Retina (tissue), 1 donor: ENCODE measurements at regions not wholly inside any gene's neighbourhood (a gene's known extent, or its start where the extent isn't known, plus 50 kb on each side); places are given as distances from the start of the nearest gene placed in this dataset.
"Not testable (repeated sequence)": the region's sequence is repeated elsewhere in the genome, so short reads cannot be mapped to it uniquely, and the experiment has no call there.

ENCODE experiments used
- DNase-seq: peaks from one replicate; pipeline ENCODE4 v3.0.0-alpha.2; 2016

- no peak for DNase-seq
Measured at GRCh38 chr13:79966059-79966458, 374.9 kb downstream of the SPRY2 start.

DNA sequence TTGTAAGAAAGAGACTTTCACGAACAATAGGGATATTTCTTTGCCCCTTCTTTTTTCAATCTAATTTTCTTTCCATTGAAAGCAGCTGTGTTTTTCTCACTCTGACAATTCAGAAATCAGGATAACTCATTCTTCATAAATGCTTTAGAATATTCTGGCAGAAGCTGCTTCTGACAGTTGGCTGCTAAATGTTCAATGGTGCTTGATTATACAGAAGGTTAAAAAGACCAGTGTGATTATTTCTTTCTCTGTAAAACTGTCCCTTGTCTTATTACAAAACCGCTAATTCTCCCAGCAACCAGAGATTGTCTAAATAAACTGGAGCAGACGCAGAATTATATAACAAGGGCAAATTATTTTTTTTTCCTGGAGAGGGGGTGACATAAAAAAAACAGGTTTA, 394.4 kb downstream of the SPRY2 start:
- DNase-seq, result no peak

DNA sequence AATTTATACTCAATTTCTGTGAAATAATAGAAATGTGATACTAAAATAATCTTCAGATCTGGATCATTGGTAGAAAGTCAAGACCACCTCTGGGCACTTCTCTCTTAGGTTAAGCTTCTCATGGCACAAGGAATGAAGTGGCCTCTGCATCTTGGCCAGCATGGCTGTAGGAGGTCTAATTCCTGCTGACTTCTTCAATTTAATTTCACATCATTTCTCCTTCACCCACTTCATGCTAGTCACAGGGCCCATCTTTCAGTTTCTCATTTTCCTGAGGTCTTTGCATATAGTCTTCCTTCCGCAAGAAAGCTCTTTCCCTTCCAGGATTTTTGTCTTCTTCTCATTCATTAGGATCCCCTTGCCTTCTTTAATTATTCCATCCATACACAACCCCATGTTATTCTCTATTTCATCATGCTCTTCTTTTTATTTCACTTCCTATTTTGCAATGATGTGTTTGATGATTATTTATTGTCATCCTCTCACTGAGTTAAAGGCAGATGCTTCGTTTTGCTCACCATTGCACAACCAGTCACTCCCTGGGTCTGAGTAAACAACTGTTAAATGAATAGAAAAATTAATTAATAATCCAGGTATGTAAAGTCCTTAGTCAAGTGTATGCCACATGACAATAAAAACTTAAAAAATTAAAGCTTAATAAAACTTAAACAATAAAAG, 397.4 kb downstream of the SPRY2 start:
- DNase-seq, result no peak

DNA sequence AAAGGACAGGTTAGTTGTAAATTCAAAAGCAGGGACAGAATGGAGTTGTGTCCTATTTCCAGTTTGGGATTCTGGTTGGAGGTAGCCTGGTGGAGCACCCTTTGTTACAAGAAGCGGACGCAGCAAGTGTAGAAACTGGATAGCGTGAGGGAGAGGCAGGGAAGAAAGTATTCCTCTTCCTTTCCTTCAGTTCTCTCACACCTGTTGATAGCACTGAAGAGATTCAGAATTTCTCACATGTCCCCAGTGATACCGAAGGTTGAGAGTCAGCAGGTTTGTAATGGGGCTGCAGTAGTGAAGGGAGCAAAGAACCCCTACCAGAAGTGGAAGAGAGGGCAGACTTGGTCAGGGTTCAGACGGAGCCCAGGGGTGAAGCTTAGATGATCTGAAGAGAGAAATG, 399.2 kb downstream of the SPRY2 start:
- DNase-seq, result no peak

DNA sequence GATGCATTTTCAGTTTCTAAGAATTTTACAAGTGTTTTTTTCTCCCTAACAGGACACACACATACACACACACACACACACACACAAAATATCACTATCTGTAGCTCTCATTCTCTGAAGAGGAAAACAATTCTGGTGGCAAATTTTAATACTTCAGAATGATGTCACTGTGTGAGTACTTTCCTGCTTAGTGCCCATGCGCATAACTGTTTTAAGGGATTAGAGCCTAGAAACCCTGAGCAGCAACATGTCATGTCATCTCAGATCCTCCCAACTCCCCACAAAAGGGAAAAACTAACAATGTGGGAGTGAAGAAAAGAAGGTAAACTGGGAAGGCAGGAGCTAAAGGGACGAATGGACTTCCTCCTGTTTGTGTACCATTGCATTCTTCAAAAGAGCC, 401.2 kb downstream of the SPRY2 start:
- DNase-seq, result no peak

DNA sequence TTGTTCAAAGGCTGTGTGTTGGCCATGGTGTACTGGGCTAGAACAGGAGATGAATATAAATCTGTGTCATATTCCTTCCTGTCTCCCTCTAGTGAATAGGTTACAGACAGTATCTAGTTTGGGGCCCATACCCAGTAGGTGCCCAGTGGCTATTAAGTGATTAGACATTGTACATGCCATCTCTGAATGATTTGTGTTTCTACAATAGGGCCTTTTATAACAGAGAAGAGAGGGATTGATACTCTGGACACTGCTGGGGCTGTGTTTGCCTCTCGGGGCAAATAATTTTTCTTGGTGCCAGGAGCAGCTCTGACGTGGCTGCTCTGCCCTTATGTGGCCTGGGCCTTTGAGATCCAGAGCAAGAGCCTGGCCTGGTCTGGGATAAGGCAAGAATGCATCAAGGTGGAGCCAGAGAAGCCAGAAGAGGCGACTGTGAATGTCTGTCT, 403.1 kb downstream of the SPRY2 start:
- DNase-seq, result peak; percentile 14

DNA sequence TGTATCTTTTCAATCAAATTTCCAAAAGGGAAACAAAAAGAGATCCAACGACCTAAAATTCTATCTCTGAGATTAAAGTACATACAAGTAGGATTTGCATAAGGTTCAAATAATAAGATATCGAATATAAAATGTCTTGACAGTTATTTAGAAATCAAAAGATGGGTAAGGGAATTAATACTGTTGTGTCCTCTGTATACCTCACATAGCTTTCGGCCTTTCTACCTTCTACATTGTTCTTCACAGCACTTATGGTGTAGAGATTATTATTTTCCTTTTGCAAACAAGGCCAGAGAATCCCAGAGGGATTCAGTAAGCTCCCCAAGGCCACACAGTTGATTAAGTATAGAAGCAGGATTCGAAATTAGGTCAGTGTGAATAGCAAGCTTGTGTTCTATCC, 403.6 kb downstream of the SPRY2 start:
- no peak for DNase-seq

- DNase-seq, result no peak
Measured at GRCh38 chr13:79936368-79937136, 404.4 kb downstream of the SPRY2 start.

DNA sequence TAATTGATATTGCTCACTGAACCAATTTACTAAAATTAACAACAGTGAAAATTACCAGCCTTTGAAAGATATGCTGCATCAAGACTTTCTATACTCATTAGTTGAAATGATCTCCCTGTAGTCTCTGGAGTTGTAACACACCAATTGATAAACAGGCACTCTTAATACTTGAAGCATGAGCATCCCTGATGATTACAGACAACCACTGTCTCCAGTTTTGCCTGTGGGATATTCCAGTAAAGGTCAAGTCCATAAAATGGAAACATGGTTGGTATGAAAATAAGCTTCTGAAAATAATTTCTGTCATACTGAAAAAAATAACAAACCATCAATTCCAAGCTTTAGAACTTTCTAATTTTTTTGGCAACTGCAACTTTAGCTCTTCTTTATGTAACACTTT, 405.8 kb downstream of the SPRY2 start:
- no peak for DNase-seq

DNA sequence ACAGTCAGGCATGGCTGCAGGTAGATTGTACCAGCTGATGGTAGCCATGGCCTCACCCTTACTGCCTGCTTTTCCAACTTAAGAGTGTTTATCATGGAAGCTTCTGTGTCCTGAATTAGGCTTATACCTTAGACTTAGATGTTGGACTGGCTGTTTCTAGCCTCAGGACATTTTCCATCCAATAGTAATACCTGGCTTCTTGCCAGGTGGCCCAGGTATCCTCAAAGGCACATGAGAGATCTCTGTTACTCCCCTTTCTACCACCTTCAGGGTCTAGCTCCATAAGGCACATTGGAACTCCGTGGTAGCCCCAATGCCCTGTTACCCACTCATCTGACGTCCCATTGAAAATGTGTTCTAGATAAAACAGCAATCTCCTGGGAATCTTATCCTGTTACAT, 407.5 kb downstream of the SPRY2 start:
- no peak for DNase-seq

- DNase-seq, result no peak
Measured at GRCh38 chr13:79932556-79932955, 408.4 kb downstream of the SPRY2 start.

GRCh38 chr13:79923973-79924556, 416.9 kb downstream of the SPRY2 start:
- not testable (repeated sequence) for DNase-seq

- DNase-seq, result no peak
Measured at GRCh38 chr13:79919091-79919490, 421.8 kb downstream of the SPRY2 start.

- DNase-seq, result no peak
Measured at GRCh38 chr13:79918620-79919019, 422.3 kb downstream of the SPRY2 start.

DNA sequence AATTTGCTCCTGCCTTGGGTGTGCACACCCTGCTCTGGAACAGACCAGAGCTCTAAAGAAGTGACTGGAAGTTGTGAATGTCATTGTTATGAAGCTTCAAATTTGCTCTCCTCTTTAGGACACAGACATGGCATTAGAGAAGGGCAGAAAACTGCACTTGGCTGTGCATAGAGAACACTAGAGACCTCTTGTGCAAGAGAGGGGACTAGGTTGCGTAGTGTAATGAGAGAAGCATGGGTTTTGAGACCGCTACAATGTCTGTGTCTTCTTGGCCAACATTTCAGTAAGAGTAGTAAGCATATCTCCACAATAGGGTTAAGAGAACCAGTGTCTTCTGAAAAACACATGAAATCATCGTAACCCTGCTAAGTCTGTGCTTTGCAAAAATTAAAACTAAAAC, 423.3 kb downstream of the SPRY2 start:
- DNase-seq, result no peak

DNA sequence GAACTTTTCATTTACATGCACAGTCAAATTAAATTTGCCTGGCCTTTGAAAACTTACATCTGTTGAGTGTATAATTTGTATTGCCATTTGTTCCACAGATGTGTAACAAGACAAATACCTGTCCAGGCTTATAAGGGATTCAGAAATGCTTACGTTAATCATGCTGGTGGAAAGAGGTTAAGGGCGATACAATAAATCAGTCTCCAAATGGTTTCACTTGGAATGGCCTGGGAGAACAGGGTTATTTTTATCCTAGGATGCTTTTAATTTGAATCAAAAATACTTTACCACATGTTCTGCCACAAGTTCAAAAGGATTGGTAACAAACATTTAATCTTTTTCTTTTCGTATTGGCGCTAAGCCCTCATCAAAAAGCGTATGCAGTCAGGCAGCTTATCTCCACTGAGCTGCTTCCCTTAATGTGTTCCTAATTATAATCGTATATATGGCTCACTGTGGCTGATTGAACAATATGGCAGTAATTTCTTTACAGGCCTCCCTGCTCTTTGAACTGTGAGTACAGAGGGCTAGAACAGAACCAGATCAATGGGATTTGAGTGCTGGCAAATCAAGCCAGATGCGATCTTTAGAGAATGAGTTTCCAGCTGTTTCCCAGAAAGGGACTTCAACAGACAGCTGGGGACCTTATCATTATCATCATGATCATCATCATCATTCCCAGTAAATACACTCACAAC, 425.7 kb downstream of the SPRY2 start:
- peak; percentile 26 for DNase-seq

DNA sequence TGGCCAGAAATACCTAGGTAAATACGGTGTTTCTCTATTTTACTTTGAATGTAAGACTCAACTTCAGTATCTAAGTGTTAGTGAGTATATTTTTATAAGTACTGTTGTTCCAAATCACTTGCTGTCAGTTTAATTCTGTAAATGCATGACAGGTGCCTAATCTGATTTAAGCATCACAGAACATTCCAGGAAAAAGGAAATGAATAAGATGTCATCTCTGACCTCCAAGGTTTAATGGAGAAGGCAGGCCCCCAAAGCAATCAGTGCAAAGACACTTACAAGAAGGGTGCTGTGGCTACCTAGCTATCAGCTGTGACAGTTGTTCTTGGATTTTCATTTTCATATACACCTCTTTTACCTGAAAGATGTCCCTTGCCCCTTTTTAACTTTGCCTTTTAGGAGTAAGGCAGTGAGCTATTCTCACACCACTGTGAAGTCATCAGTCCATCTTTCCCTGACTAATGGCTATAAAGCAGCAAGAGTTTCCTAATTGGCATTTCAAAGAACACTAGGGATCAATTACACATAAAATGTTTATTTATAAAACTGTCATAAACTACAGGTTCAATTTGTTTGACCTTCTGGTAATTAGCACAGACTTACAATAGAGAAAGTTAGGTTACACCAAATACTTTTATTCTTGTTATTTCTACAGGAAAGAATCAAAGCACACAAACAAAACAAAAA, 427.6 kb downstream of the SPRY2 start:
- DNase-seq, result peak; percentile 9

GRCh38 chr13:79912403-79912802, 428.5 kb downstream of the SPRY2 start:
- DNase-seq, result no peak

- DNase-seq, result no peak
Measured at GRCh38 chr13:79910875-79911540, 429.9 kb downstream of the SPRY2 start.

DNA sequence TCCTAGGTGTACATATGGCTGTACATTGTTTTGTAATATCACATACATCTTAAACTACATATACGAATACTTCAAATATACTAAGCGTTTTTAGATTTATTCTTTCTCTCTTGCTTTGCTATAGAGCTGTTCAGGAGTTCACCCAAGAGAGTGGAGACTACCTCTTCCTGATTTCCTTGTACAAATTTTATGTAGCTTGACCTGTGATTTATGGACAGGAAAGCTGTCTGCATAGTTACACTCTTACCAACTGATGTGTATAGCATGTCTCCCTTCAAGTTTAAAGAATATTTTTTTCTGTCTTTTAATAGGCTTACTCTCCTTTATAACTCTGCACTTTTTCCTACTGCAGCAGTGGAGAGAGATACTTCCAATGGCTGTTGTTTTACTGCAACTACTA, 428.7 kb downstream of the NDFIP2 start:
- no peak for DNase-seq

- DNase-seq, result no peak
Measured at GRCh38 chr13:79908381-79908780, 427.4 kb downstream of the NDFIP2 start.

- no peak for DNase-seq
Measured at GRCh38 chr13:79907527-79907926, 426.6 kb downstream of the NDFIP2 start.
